D721Med (cell line): ENCODE measurements at regions not wholly inside any gene's neighbourhood (a gene's known extent, or its start where the extent isn't known, plus 50 kb on each side); places are given as distances from the start of the nearest gene placed in this dataset.

Experiments
- DNase-seq: peaks from one replicate; pipeline ENCODE4 v3.0.0; 2011; ENCODE audit warnings: low spot score; ENCODE audit not compliant: insufficient read length
- FAIRE-seq: peaks from 2 replicates; lab custom pipeline; 2011; peaks lifted over from hg19 to GRCh38; lab: Jason Lieb, UNC
- TF ChIP-seq, protein P1 (sequence below): IDR thresholded peaks from 2 replicates; pipeline ENCODE4 v1.5.1; 2012; ENCODE audit warnings: mild to moderate bottlenecking, control low read depth; ENCODE audit not compliant: insufficient read depth; ENCODE audit errors: missing control alignments

DNA sequence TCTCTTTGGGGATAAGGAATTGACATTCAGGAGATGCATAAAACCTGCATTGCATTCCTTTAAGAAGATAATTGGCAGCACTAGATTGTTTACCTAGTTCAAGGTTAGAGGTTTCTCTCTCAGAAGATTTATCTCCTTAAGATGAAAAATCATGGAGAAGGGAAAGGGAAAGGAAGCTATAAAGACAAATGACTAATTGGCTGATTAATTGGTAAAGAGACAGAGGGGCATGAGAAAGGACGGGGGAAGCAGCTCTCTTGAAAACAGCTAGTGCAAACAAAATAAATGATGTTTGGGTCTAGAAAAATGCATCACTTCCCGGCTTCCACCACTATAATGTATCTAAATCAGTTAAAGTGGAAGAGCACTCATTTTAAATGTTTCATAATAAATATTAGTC lies 941.2 kb downstream of the XPNPEP1 start:
- DNase-seq: no peak
- no peak for FAIRE-seq
- TF ChIP-seq, protein P1, sequence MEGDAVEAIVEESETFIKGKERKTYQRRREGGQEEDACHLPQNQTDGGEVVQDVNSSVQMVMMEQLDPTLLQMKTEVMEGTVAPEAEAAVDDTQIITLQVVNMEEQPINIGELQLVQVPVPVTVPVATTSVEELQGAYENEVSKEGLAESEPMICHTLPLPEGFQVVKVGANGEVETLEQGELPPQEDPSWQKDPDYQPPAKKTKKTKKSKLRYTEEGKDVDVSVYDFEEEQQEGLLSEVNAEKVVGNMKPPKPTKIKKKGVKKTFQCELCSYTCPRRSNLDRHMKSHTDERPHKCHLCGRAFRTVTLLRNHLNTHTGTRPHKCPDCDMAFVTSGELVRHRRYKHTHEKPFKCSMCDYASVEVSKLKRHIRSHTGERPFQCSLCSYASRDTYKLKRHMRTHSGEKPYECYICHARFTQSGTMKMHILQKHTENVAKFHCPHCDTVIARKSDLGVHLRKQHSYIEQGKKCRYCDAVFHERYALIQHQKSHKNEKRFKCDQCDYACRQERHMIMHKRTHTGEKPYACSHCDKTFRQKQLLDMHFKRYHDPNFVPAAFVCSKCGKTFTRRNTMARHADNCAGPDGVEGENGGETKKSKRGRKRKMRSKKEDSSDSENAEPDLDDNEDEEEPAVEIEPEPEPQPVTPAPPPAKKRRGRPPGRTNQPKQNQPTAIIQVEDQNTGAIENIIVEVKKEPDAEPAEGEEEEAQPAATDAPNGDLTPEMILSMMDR: no peak

GRCh38 chr10:108980869-108981268 lies 942.4 kb downstream of the XPNPEP1 start:
- FAIRE-seq (no peak), DNase-seq (no peak)
- TF ChIP-seq, protein P1: no peak

DNA sequence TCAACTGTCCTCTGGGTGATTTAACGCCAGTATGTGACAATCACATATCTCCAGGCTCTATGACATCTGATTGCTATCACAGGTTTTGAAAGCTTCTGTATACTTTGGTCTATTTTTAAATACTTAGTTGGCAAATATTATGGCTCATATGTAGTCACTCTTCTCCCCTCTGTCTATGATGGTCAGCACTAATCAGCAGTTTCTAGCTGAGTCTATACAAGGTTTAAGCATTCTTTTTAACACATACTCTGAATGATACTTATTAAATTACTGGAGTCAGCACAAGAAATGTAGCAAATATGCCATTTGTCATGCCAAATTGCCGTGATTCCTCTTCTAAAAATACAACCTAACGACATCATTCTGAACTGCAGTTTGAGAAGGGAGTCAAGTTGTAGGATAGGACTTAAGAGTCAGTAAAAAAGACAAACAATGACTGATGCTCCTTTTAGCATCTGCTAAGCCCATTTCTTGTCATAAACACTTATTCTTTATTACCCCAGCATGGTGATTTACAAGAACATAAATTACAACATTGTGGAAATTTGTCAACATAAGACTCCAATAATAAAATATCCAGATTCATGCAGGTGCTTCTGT lies 947.8 kb downstream of the XPNPEP1 start:
- DNase-seq (no peak), FAIRE-seq (no peak)

DNA sequence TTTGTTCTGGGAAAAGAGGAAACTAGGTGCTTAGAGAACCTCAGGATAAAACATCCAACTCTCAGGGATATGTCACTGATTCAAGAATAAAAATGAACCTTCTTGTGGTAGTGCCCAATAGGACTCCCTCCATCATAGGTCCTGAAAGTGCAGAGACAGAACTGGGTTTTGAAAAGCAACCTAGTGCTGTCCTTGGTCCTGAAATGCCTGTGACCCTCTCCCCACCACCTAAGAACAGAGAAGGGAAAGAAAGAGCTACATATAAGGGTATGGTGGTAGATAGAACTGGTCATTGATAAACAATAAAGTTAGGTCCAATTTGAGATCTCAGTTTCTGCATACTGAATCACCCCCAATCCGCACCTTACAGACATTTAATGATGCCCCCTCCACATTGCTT lies 953.3 kb downstream of the XPNPEP1 start:
- DNase-seq: no peak
- TF ChIP-seq, protein P1: no peak
- no peak for FAIRE-seq

More for the DNA sequence above, 947.8 kb downstream of the XPNPEP1 start:
- TF ChIP-seq, protein P1: no peak

DNA sequence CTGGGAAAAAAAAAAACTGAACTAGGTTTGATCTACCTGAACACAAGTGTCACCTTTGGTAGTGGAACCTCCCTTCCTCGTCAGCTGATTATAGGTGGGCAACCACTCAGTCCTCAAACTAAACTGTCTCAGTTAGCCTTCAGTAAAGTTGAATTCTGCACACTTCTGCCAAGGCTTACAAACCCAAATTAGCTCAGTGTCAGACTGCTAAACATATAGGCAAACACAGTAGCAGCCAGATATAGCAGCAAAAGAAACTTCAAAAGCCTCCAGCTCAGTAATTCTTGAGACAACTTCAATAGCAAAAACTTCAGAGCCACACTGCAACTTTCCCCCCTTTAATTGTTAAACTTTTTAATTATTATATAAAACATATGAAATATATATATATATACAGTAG lies 956.9 kb downstream of the XPNPEP1 start:
- FAIRE-seq (no peak), DNase-seq (no peak)
- TF ChIP-seq, protein P1: no peak

DNA sequence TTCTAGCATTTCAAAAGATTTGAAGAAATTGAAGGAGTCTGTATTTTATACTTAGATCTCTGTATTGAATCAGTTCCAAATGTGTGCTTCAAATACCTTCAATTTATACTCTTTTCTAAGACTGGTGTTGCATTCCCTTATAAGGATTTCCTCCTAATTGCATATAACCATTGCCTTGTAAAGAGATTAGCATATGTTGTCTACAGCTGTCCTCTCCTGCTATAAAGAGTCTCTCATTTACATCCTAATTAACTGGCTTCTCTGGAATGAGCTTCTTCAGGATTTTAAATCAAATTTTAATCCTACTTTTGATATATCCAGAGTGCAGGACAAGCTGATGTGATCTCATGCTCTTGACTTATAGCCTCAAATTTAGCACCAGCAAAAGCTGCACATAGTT lies 957.3 kb downstream of the XPNPEP1 start:
- DNase-seq (no peak), FAIRE-seq (no peak)
- TF ChIP-seq, protein P1: no peak

DNA sequence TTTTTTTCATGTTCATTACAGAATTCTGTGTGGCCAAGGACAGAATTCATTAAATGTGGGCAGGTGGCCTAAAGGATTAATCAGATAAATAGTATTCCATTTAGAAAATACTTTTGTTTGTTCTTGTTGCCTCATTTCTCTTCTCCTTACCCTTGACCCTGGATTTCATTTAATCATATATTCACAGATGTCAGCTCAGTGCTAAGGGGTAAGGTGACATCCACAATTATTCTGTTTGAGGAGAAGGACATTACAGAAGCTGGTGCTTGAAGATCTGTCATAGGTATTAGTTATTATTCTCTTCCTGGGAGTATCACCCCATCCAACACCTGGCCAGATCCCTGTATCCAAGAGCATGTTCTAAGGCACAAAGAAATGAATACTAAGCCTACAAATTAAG lies 961.1 kb downstream of the XPNPEP1 start:
- no peak for DNase-seq
- TF ChIP-seq, protein P1: no peak
- FAIRE-seq: no peak
